IMR-90 (cell line): ENCODE measurements at regions not wholly inside any gene's neighbourhood (a gene's known extent, or its start where the extent isn't known, plus 50 kb on each side); places are given as distances from the start of the nearest gene placed in this dataset.

ENCODE experiments used
- ATAC-seq: fragments of 200-7000 bp; cut with Tn5 transposase; 2 replicates; pipeline ENCODE4 v1.9.1; 2020; ENCODE audit warnings: low read depth, mild to moderate bottlenecking, moderate library complexity
- BruUV-seq: library from RNA; stranded (reverse); fragments of 400-500 nt; replicated peaks from 2 replicates; lab custom pipeline; 2021; lab: Mats Ljungman, UMichigan
- CTCF ChIA-PET: fragments of 300-600 bp; formaldehyde crosslinking; extraction: SDS; loops from one replicate; lab custom pipeline; 2021; ENCODE audit warnings: antibody characterized with exemption; lab: Yijun Ruan, JAX
- POLR2A ChIA-PET: fragments of 300-600 bp; sonication (Branson Sonifier 250); formaldehyde crosslinking; loops from one replicate; lab custom pipeline; 2022; ENCODE audit warnings: antibody characterized with exemption; ENCODE audit not compliant: unreplicated experiment; lab: Charles Lee
- DNase-seq: peaks from one replicate; pipeline ENCODE4 v3.0.0; 2013
- H2AFZ ChIP-seq: replicated peaks from 2 replicates; pipeline ENCODE3; 2013; ENCODE audit warnings: low read length, mild to moderate bottlenecking; ENCODE audit not compliant: poor library complexity
- H2AK5ac ChIP-seq: 2 replicates; pipeline ENCODE4 v1.6.1; 2013; ENCODE audit warnings: low read depth, low read length, inconsistent platforms
- H2AK9ac ChIP-seq: replicated peaks from 2 replicates; pipeline ENCODE3; 2013; ENCODE audit warnings: mild to moderate bottlenecking, low read depth, low read length, moderate library complexity; ENCODE audit not compliant: poor library complexity
- H2BK120ac ChIP-seq: 2 replicates; pipeline ENCODE4 v1.6.1; 2013; ENCODE audit warnings: low read depth, low read length, inconsistent platforms
- H2BK15ac ChIP-seq: 3 replicates; pipeline ENCODE4 v1.6.1; 2013; ENCODE audit warnings: low read depth, low read length, inconsistent platforms
- H2BK20ac ChIP-seq: 2 replicates; pipeline ENCODE4 v1.6.1; 2013; ENCODE audit warnings: low read depth, mild to moderate bottlenecking, inconsistent platforms, low read length, moderate library complexity
- H2BK5ac ChIP-seq: 2 replicates; pipeline ENCODE4 v1.6.1; 2013; ENCODE audit warnings: mild to moderate bottlenecking, low read depth, low read length, inconsistent platforms; ENCODE audit not compliant: poor library complexity, severe bottlenecking
- H3K14ac ChIP-seq: replicated peaks from 2 replicates; pipeline ENCODE4 v1.6.1; 2013; ENCODE audit warnings: low read depth, low read length, inconsistent platforms
- H3K18ac ChIP-seq: 2 replicates; pipeline ENCODE4 v1.6.1; 2013; ENCODE audit warnings: low read depth, low read length, control low read depth
- H3K23ac ChIP-seq: 2 replicates; pipeline ENCODE4 v1.6.1; 2013; ENCODE audit warnings: low read depth, low read length, inconsistent platforms
- H3K27ac ChIP-seq: 2 replicates; pipeline ENCODE4 v1.5.1; 2013; ENCODE audit warnings: mild to moderate bottlenecking, control low read depth, low read length; ENCODE audit not compliant: insufficient read depth
- H3K27me3 ChIP-seq: 2 replicates; pipeline ENCODE4 v1.6.1; 2013; ENCODE audit warnings: low read length; ENCODE audit not compliant: control insufficient read depth, insufficient read depth
- H3K36me3 ChIP-seq: 2 replicates; pipeline ENCODE4 v1.6.1; 2013; ENCODE audit warnings: low read length, mixed read lengths; ENCODE audit not compliant: control insufficient read depth, insufficient read depth
- H3K4ac ChIP-seq: 2 replicates; pipeline ENCODE4 v1.6.1; 2013; ENCODE audit warnings: low read depth, low read length, inconsistent platforms
- H3K4me1 ChIP-seq: 2 replicates; pipeline ENCODE4 v1.6.1; 2013; ENCODE audit warnings: low read length, mixed read lengths; ENCODE audit not compliant: control insufficient read depth, insufficient read depth
- H3K4me2 ChIP-seq: 2 replicates; pipeline ENCODE4 v1.6.1; 2013; ENCODE audit warnings: low read depth, mild to moderate bottlenecking, control low read depth, low read length, moderate library complexity
- H3K4me3 ChIP-seq: 2 replicates; pipeline ENCODE4 v1.5.1; 2013; ENCODE audit warnings: low read depth, mild to moderate bottlenecking, control low read depth, low read length, moderate library complexity; ENCODE audit not compliant: insufficient read depth
- H3K56ac ChIP-seq: 2 replicates; pipeline ENCODE4 v1.6.1; 2013; ENCODE audit warnings: low read length, inconsistent platforms; ENCODE audit not compliant: insufficient read depth; ENCODE audit errors: extremely low read depth
- H3K79me1 ChIP-seq, 2 experiments: 2 replicates each; pipeline ENCODE4 v1.6.1; 2013; ENCODE audit warnings: low read length in 2 of 2, inconsistent platforms in 1 of 2, low read depth in 1 of 2
- H3K9ac ChIP-seq: 2 replicates; pipeline ENCODE4 v1.6.1; 2013; ENCODE audit warnings: low read depth, low read length, control low read depth
- H3K9me1 ChIP-seq: 2 replicates; pipeline ENCODE4 v1.6.1; 2013; ENCODE audit warnings: low read length, inconsistent platforms; ENCODE audit not compliant: insufficient read depth
- H3K9me3 ChIP-seq: 2 replicates; pipeline ENCODE4 v1.6.1; 2013; ENCODE audit warnings: low read length; ENCODE audit not compliant: control insufficient read depth, insufficient read depth
- H4K20me1 ChIP-seq: 2 replicates; pipeline ENCODE4 v1.6.1; 2013; ENCODE audit warnings: low read length, inconsistent platforms; ENCODE audit not compliant: insufficient read depth
- H4K5ac ChIP-seq: 2 replicates; pipeline ENCODE4 v1.6.1; 2013; ENCODE audit warnings: mild to moderate bottlenecking, low read depth, low read length, control low read depth
- H4K8ac ChIP-seq, 2 experiments: 2 replicates each; pipeline ENCODE4 v1.6.1; 2013; ENCODE audit warnings: low read depth in 2 of 2, low read length in 2 of 2, control low read depth in 1 of 2, inconsistent platforms in 1 of 2
- H4K91ac ChIP-seq: 2 replicates; pipeline ENCODE4 v1.6.1; 2013; ENCODE audit warnings: low read depth, low read length, inconsistent platforms; ENCODE audit not compliant: insufficient read depth
- BHLHE40 ChIP-seq: fragments of 150-350 bp; IDR thresholded peaks from 2 replicates; pipeline ENCODE4 v1.6.1; 2016; ENCODE audit warnings: mild to moderate bottlenecking, low read depth, low read length
- CEBPB ChIP-seq: IDR thresholded peaks from 2 replicates; pipeline ENCODE4 v1.6.1; 2012; ENCODE audit warnings: low read depth, low read length, improper control_type of control experiment
- CHD1 ChIP-seq: IDR thresholded peaks from 2 replicates; pipeline ENCODE4 v1.6.1; 2012; ENCODE audit warnings: low read depth, low read length, improper control_type of control experiment
- CTCF ChIP-seq: conservative IDR thresholded peaks from 2 replicates; pipeline ENCODE4 v1.5.1; 2012; ENCODE audit warnings: mild to moderate bottlenecking, low read depth, low read length, improper control_type of control experiment
- ELK1 ChIP-seq: fragments of 150-350 bp; IDR thresholded peaks from 2 replicates; pipeline ENCODE4 v1.6.1; 2016; ENCODE audit warnings: low read depth, mild to moderate bottlenecking, low read length, moderate library complexity, borderline replicate concordance
- FOS ChIP-seq: fragments of 150-350 bp; IDR thresholded peaks from 2 replicates; pipeline ENCODE4 v1.6.1; 2016; ENCODE audit warnings: low read depth, low read length
- MAFK ChIP-seq: IDR thresholded peaks from 2 replicates; pipeline ENCODE4 v1.6.1; 2012; ENCODE audit warnings: low read depth, low read length, improper control_type of control experiment
- MAZ ChIP-seq: IDR thresholded peaks from 2 replicates; pipeline ENCODE4 v1.6.1; 2012; ENCODE audit warnings: low read depth, mild to moderate bottlenecking, low read length, improper control_type of control experiment, moderate library complexity, borderline replicate concordance
- MXI1 ChIP-seq: IDR thresholded peaks from 2 replicates; pipeline ENCODE4 v1.6.1; 2012; ENCODE audit warnings: low read depth, mild to moderate bottlenecking, low read length, moderate library complexity, borderline replicate concordance
- POLR2A ChIP-seq: IDR thresholded peaks from 2 replicates; pipeline ENCODE4 v1.6.1; 2012; ENCODE audit warnings: mild to moderate bottlenecking, low read depth, low read length
- RAD21 ChIP-seq: IDR thresholded peaks from 2 replicates; pipeline ENCODE4 v1.6.1; 2012; ENCODE audit warnings: low read length, improper control_type of control experiment
- RCOR1 ChIP-seq: IDR thresholded peaks from 2 replicates; pipeline ENCODE4 v1.6.1; 2012; ENCODE audit warnings: mild to moderate bottlenecking, low read length, improper control_type of control experiment; ENCODE audit not compliant: insufficient replicate concordance
- RFX5 ChIP-seq: IDR thresholded peaks from 2 replicates; pipeline ENCODE4 v1.8.0; 2012; ENCODE audit warnings: low read depth, mild to moderate bottlenecking, low read length, moderate library complexity
- SMC3 ChIP-seq: fragments of 150-350 bp; IDR thresholded peaks from 2 replicates; pipeline ENCODE4 v1.6.1; 2016; ENCODE audit warnings: low read depth, mild to moderate bottlenecking, antibody characterized with exemption, low read length, moderate library complexity
- WGBS, 2 experiments: methylation state at CpG; one replicate each; pipeline versions ENCODE4 v1.1.5 to v1.1.7; 2013; ENCODE audit warnings: missing lambda C conversion rate in 2 of 2; ENCODE audit not compliant: insufficient read length in 1 of 2; ENCODE audit errors: extremely low coverage in 2 of 2; 5-methylcytosine and 5-hydroxymethylcytosine counted together
- dilution Hi-C: fragments of 300-500 bp; cut with HindIII; formaldehyde crosslinking; loops from one replicate; pipeline ENCODE4 v1.14.3; 2018; ENCODE audit warnings: low sequenced_read_pairs; ENCODE audit not compliant: unreplicated experiment
- in situ Hi-C: fragments of 300-500 bp; cut with MboI; formaldehyde crosslinking; loops from 3 replicates; pipeline ENCODE4 v1.14.3; 2019; ENCODE audit warnings: low sequenced_read_pairs, inconsistent platforms, mixed read lengths
- intact Hi-C: fragments of 100-400 bp; cut with micrococcal nuclease; formaldehyde crosslinking; loops from 2 replicates; pipeline ENCODE4 v1.10.0; 2022

- H3K4ac ChIP-seq = no peak overlapping the region
- no peaks in the 10 kb centered on the region for H3K36me3 ChIP-seq
- no peaks in the 10 kb centered on the region for H3K9me1 ChIP-seq
- no CpG with 5 or more reads among the region's 1 CpG for WGBS, 2 experiments
- H2AK5ac ChIP-seq = no peak overlapping the region
- CTCF ChIA-PET = no interaction called here
- in situ Hi-C loops = no loop called here
- no peak overlapping the region for H3K23ac ChIP-seq
- H3K4me2 ChIP-seq = no peak overlapping the region
- H3K9ac ChIP-seq = no peak overlapping the region
- no peak overlapping the region for H2AFZ ChIP-seq
- H2AK9ac ChIP-seq = no peak overlapping the region
- H3K79me1 ChIP-seq = no peaks in the 10 kb centered on the region
- no peaks in the 10 kb centered on the region for H3K4me1 ChIP-seq
- H4K20me1 ChIP-seq = no peaks in the 10 kb centered on the region
- no peak overlapping the region for H3K14ac ChIP-seq
- POLR2A ChIA-PET = no interaction called here
- TF ChIP-seq FOS (no peak), RCOR1 (no peak), MAFK (no peak), BHLHE40 (no peak), CTCF (no peak), RAD21 (no peak), CHD1 (no peak), SMC3 (no peak), RFX5 (no peak), POLR2A (no peak), MXI1 (no peak), MAZ (no peak), CEBPB (no peak), ELK1 (no peak)
- no peak overlapping the region for H3K4me3 ChIP-seq
- ATAC-seq (no peak), DNase-seq (no peak)
- H4K8ac ChIP-seq = no peak overlapping the region
- no peak overlapping the region for H2BK5ac ChIP-seq
- no peaks in the 10 kb centered on the region for H3K9me3 ChIP-seq
- H2BK20ac ChIP-seq = no peak overlapping the region
- no peak overlapping the region for H4K91ac ChIP-seq
- intact Hi-C loops = no loop called here
- dilution Hi-C loops = no loop called here
- no peak overlapping the region for H2BK15ac ChIP-seq
- no peak overlapping the region for H3K18ac ChIP-seq
- H3K56ac ChIP-seq = no peak overlapping the region
- H2BK120ac ChIP-seq = no peak overlapping the region
- no peaks in the 10 kb centered on the region; the same call in 1 of the 2 replicates for H3K27me3 ChIP-seq
- no TSS peak for BruUV-seq
- no peak overlapping the region for H3K27ac ChIP-seq
- no peak overlapping the region for H4K5ac ChIP-seq
Measured at GRCh38 chrX:131477498-131477897, 66.4 kb upstream of the OR13H1 start.
